SK-N-MC (cell line): ENCODE measurements at regions not wholly inside any gene's neighbourhood (a gene's known extent, or its start where the extent isn't known, plus 50 kb on each side); places are given as distances from the start of the nearest gene placed in this dataset.

Experiments used
- EZH2 ChIP-seq: fragments of 200-600 bp; sonication (generic); IDR thresholded peaks from one replicate; pipeline ENCODE4 v1.6.1; 2017; ENCODE audit warnings: antibody characterized with exemption
- FOXP2 ChIP-seq: optimal IDR thresholded peaks from 2 replicates; pipeline ENCODE3; 2011; ENCODE audit warnings: mild to moderate bottlenecking, moderate library complexity; ENCODE audit not compliant: insufficient read depth; ENCODE audit errors: extremely low read length, control extremely low read depth
- POLR2AphosphoS5 ChIP-seq: IDR thresholded peaks from 2 replicates; pipeline ENCODE4 v1.6.1; 2012; ENCODE audit warnings: mild to moderate bottlenecking, low read depth, low read length, borderline replicate concordance

DNA sequence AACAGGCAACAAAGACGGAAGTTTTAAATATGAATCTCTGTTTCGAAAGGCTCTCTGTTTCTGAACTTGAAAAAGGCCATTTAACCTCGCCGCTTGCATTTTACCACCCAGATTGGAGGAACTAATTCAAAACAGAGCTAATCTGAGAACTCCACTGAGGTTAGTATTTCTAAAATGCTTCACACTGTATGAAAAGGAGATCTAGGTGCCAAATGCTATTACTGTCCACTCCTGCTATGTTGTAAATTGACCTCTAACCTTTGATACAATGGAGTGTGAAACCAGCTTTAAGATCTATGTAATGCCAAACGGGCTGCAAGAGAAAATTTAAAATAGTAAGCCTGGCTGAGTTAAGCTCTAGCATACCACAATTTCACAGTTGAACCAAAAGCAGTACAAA lies 364.5 kb downstream of the IRS1 start:
- TF ChIP-seq POLR2AphosphoS5 (no peak), EZH2 (no peak), FOXP2 (no peak)
